Sigmoid colon (tissue), 4 donors: ENCODE measurements at regions not wholly inside any gene's neighbourhood (a gene's known extent, or its start where the extent isn't known, plus 50 kb on each side); places are given as distances from the start of the nearest gene placed in this dataset.

Experiments
- CTCF ChIP-seq, 4 experiments: fragments of 450-650 bp in 3 of 4; fragments of 200-600 bp in 1 of 4; IDR thresholded peaks; one replicate each; pipeline ENCODE4 v1.5.1; 2016 to 2019; ENCODE audit warnings: antibody characterized with exemption in 4 of 4, mild to moderate bottlenecking in 3 of 4, moderate library complexity in 2 of 4
- POLR2A ChIP-seq, 2 donors: fragments of 450-650 bp; IDR thresholded peaks; one replicate each; pipeline ENCODE4 v1.6.1; 2016; ENCODE audit warnings: antibody characterized with exemption in 2 of 2, mild to moderate bottlenecking in 2 of 2, moderate library complexity in 2 of 2
- POLR2AphosphoS5 ChIP-seq, 4 donors: sonication (generic); formaldehyde crosslinking; IDR thresholded peaks; one replicate each; pipeline ENCODE4 v1.6.1; 2017; ENCODE audit warnings: antibody characterized with exemption in 4 of 4

- TF ChIP-seq CTCF (IDR thresholded peaks at IDR 0.05) (no peak), POLR2A (IDR thresholded peaks at IDR 0.05) (no peak), POLR2AphosphoS5 (IDR thresholded peaks at IDR 0.05) (no peak)
These were observed 240.5 kb downstream of the GADD45G start for GRCh38 chr9:89845321-89845720.
